ENCODE measurements at regions not wholly inside any gene's neighbourhood (a gene's known extent, or its start where the extent isn't known, plus 50 kb on each side); places are given as distances from the start of the nearest gene placed in this dataset.

- TF ChIP-seq, protein P1, sequence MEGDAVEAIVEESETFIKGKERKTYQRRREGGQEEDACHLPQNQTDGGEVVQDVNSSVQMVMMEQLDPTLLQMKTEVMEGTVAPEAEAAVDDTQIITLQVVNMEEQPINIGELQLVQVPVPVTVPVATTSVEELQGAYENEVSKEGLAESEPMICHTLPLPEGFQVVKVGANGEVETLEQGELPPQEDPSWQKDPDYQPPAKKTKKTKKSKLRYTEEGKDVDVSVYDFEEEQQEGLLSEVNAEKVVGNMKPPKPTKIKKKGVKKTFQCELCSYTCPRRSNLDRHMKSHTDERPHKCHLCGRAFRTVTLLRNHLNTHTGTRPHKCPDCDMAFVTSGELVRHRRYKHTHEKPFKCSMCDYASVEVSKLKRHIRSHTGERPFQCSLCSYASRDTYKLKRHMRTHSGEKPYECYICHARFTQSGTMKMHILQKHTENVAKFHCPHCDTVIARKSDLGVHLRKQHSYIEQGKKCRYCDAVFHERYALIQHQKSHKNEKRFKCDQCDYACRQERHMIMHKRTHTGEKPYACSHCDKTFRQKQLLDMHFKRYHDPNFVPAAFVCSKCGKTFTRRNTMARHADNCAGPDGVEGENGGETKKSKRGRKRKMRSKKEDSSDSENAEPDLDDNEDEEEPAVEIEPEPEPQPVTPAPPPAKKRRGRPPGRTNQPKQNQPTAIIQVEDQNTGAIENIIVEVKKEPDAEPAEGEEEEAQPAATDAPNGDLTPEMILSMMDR (IDR thresholded peaks at IDR 0.05) = no peak
Observed at GRCh38 chr7:82559193-82559805, 115.7 kb upstream of the CACNA2D1 start.

GRCh38 chr7:82549616-82550285, 106.2 kb upstream of the CACNA2D1 start:
- TF ChIP-seq, protein P1 (IDR thresholded peaks at IDR 0.05) = no peak
- DNase-seq (ENCODE audit: low spot score) = no peak
- no peak overlapping the region for H3K4me3 ChIP-seq

More at GRCh38 chr7:82559193-82559805, 115.7 kb upstream of the CACNA2D1 start:
- no peak overlapping the region for H3K4me3 ChIP-seq
- no peak for DNase-seq (ENCODE audit: low spot score)
- no peak overlapping the region for H3K27ac ChIP-seq

GRCh38 chr7:82548141-82548688, 104.6 kb upstream of the CACNA2D1 start:
- no peak for DNase-seq (ENCODE audit: low spot score)
- TF ChIP-seq, protein P1 (IDR thresholded peaks at IDR 0.05) = no peak
- Histone ChIP-seq H3K4me3 (no peak overlapping the region), H3K27ac (no peak overlapping the region)

More at GRCh38 chr7:82549616-82550285, 106.2 kb upstream of the CACNA2D1 start:
- H3K27ac ChIP-seq = no peak overlapping the region

GRCh38 chr7:82542665-82543064, 99.1 kb upstream of the CACNA2D1 start:
- no peak for DNase-seq (ENCODE audit: low spot score)
- TF ChIP-seq, protein P1 (IDR thresholded peaks at IDR 0.05) = no peak
- no peak overlapping the region for H3K4me3 ChIP-seq
- no peak overlapping the region for H3K27ac ChIP-seq

- TF ChIP-seq, protein P1 (IDR thresholded peaks at IDR 0.05) = no peak
- Histone ChIP-seq H3K27ac (no peak overlapping the region), H3K4me3 (no peak overlapping the region)
- no peak for DNase-seq (ENCODE audit: low spot score)
Observed at GRCh38 chr7:82539969-82540368, 96.4 kb upstream of the CACNA2D1 start.

- no peak overlapping the region for H3K27ac ChIP-seq
Observed at GRCh38 chr7:82534684-82535083, 91.1 kb upstream of the CACNA2D1 start.

More at GRCh38 chr7:82534684-82535083, 91.1 kb upstream of the CACNA2D1 start:
- no peak overlapping the region for H3K4me3 ChIP-seq
- no peak for DNase-seq (ENCODE audit: low spot score)
- TF ChIP-seq, protein P1 (IDR thresholded peaks at IDR 0.05) = no peak

All from coronary artery (tissue), 2 donors.